Spleen (tissue), 7 donors: ENCODE measurements at regions not wholly inside any gene's neighbourhood (a gene's known extent, or its start where the extent isn't known, plus 50 kb on each side); places are given as distances from the start of the nearest gene placed in this dataset.

Source experiments
- CTCF ChIP-seq, 11 experiments: fragments of 200-600 bp in 7 of 11; fragments of 450-650 bp in 4 of 11; sonication (generic) in 4 of 11; IDR thresholded peaks in 8 of 11; conservative IDR thresholded peaks in 3 of 11; 1 replicate in 7 of 11; 2 replicates in 4 of 11; pipeline versions ENCODE4 v1.4.0 to v1.8.0; 2016 to 2021; ENCODE audit warnings: antibody characterized with exemption in 11 of 11, inconsistent platforms in 4 of 11, mild to moderate bottlenecking in 1 of 11
- POLR2A ChIP-seq, 3 donors: fragments of 450-650 bp; IDR thresholded peaks; one replicate each; pipeline ENCODE4 v1.5.1; 2017; ENCODE audit warnings: antibody characterized with exemption in 3 of 3, mild to moderate bottlenecking in 1 of 3
- POLR2AphosphoS5 ChIP-seq, 3 donors: sonication (generic); formaldehyde crosslinking; IDR thresholded peaks; one replicate each; pipeline ENCODE4 v1.5.1; 2017; ENCODE audit warnings: antibody characterized with exemption in 3 of 3
- donor health status: DM: no; HTN: no; CAD: no; lungs with moderate emphysema.
- donor health status: DM: no; HTN: no; CAD: no.
- donor health status: DM: no; HTN: no; CAD: no.

GRCh38 chr10:123562387-123562786 is 103.8 kb upstream of the GPR26 start:
- TF ChIP-seq CTCF (IDR thresholded peaks at IDR 0.05 in 8 of 11, conservative IDR thresholded peaks at IDR 0.05 in 3 of 11) (no peak), POLR2A (IDR thresholded peaks at IDR 0.05) (no peak), POLR2AphosphoS5 (IDR thresholded peaks at IDR 0.05) (no peak)
